ENCODE measurements at regions not wholly inside any gene's neighbourhood (a gene's known extent, or its start where the extent isn't known, plus 50 kb on each side); places are given as distances from the start of the nearest gene placed in this dataset.
"Not testable (repeated sequence)": the region's sequence is repeated elsewhere in the genome, so short reads cannot be mapped to it uniquely, and the experiment has no call there.

GRCh38 chrX:129161108-129161507 lies 362.2 kb downstream of the SMARCA1 start:
- FAIRE-seq, result no peak

GRCh38 chrX:129158505-129158904 lies 364.8 kb downstream of the SMARCA1 start:
- FAIRE-seq, result no peak

DNA sequence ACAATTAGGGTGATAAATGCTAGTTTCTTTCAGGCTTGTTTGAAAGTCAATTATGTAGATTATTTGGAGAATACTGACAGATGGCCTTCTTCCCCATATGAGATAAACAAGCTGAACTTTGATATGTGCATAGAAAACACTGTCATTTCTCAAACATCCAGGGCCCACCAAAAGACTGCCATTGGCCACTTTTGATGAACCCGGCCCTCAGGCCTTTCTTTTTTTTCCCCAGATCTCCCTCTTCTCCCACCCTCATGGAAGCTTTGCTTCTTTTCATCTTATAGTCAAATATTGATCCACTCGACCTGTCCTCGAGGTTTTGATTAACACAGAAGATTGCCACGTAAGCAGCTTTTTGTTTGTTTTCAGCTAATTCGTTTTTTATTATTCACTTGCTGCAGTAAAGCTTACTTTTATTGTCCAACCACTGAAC lies 377.4 kb downstream of the SMARCA1 start:
- FAIRE-seq, result no peak

- no peak for FAIRE-seq
Measured at GRCh38 chrX:129145385-129145784, 377.9 kb downstream of the SMARCA1 start.

DNA sequence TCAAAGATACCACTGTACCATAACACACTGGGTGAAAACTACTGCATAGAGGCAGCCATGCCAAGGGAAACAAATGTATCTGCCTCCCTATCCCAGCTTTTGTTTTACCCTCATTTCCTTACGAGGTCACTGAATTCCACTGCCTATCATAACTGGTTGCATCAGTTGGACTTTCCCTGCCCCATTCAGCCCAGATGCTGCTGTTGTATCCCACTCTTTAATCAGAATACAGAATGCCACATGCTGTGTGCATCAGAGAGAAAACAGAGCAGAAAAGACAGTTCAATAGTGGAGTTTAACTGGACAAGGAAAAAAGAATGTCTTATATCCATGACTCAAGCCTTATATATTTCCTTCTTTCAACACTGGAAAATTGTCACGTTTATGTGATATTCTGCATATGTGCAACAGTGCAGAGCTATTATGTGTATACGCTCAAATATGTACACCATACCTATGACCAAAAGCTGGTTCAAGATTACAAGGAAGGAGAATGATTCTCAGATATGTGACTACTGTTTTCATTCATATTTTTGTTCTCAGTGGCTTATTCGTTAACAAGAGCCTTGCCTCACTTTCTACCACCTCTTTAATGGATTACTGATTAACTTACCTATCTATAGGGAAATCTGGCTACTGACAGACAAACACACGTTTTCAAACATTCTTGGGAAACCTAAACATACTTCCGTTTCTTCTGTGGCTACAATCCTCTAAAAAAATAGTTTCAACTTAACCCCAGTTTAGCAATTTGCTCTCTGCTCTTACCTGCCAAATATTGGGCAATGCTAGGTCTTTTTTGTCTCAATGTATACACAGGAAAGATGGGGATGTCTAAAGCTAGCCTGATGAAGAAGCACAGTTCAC lies 378.9 kb downstream of the SMARCA1 start:
- no peak for FAIRE-seq

DNA sequence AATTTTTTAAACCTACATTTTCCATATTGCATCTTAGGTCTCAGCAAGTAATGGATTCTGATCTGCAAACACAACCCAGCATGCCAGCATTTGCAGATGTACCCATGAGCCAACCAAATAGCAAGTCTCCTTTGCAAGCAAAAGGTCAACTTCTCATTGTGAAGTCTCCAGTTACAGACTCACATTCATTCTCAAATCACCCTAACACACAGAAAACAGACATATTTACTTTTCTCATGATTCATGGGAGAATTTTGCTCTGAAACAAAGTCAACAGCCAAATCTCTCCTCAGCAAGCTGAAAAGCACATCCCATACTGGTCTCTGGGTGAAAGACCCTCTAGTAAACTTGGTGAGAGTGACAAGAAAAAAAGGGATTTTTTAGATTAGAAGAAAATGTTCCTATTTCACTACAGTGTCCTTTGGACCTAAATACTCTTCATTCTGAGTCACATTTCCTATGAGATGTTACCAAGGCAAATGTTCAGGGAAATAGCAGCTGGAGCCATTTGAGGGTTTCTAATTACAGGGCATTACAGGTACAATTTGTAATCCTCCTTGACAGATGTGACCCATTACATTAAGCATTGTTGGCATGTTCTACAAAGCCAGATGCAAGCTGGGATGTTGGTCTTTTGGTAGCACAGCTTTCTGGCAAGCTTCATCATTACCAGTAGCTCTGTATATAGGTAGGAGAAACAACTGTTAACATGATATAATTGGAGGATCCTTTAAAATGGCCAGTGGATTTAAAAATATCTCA lies 383.3 kb downstream of the SMARCA1 start:
- no peak for FAIRE-seq

DNA sequence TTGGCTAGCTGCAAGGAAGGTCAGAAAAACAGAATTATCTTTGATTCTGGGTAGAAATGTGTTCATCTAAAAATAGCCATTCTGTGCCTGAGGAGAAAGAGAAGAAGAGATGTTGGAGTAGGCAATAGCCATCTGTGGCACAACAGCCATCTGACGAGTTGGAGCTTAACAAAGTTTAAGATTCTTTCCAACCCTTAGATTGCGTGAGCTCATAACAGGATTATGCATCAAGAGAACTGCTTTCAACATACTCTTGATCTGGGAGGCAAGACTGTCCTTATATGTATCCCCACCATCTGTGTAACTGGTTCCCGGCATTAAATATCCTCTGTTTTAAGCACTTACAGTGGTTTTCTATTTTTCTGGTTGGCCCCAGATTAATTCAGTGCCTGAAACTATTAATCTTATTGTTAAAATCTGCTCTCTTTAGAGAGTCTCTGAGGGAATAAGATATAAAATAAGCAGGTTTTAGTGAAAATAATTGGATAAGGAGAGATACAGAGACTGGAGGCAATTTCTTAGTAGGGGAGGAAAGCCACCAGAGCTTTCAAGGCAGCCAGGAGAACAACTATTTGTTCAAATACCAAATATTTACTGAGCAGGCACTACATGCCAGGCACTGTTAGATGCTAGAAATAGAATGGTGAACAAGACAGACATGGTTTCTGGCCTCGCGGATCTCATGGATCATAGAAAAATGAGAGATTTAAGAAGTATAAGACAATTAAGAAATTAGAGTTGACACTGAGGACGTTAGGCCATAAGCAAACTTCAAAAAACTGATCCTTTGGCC lies 398.0 kb downstream of the SMARCA1 start:
- no peak for FAIRE-seq

- FAIRE-seq, result no peak
Measured at GRCh38 chrX:129123795-129124194, 399.5 kb downstream of the SMARCA1 start.

GRCh38 chrX:129116676-129117470 lies 406.4 kb downstream of the SMARCA1 start:
- no peak for FAIRE-seq

DNA sequence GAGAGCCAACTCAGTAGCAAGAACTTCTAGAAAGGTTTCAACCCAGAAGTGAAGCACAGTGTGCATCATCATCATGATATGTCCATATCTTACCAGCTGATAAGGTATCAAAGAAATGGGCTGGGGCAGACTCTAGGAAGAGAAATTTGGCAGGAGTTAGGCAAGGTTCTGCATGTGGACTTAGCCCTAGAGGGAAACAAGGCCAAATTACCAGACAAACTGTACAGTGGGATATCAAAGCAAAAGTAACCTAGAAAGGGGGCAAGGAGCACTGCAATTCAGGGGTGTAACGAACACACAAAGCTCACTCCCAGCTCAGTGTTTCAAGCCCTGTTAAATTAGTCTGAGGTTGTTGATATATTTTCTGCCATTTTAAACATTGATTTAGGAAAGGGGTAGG lies 407.4 kb downstream of the SMARCA1 start:
- FAIRE-seq, result no peak

GRCh38 chrX:129115104-129115503 lies 408.2 kb downstream of the SMARCA1 start:
- FAIRE-seq, result no peak

- FAIRE-seq, result no peak
Measured at GRCh38 chrX:129111081-129111798, 412.1 kb downstream of the SMARCA1 start.

DNA sequence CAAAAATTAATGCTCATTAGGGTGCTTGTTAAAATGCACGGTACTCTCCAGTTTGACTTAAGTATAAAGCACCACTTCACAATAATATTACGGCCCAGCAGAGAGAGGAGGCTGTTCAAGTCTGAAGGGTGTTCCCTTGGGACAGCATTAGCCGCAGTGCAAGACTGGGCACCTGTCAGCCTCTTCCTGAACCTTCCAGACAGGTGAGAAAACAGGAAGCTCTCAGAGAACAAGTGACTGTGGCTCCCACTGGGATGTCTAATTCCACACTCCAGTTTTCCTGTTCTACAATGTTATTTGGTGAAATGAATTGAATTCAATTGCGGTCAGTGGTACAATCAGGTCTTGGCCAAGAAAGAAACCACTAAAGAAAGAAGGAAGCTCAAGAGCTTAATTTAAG lies 414.4 kb downstream of the SMARCA1 start:
- no peak for FAIRE-seq

- no peak for FAIRE-seq
Measured at GRCh38 chrX:129099207-129099606, 424.1 kb downstream of the SMARCA1 start.

- no peak for FAIRE-seq
Measured at GRCh38 chrX:129097668-129098067, 425.6 kb downstream of the SMARCA1 start.

GRCh38 chrX:129093706-129094105 lies 429.6 kb downstream of the SMARCA1 start:
- no peak for FAIRE-seq

DNA sequence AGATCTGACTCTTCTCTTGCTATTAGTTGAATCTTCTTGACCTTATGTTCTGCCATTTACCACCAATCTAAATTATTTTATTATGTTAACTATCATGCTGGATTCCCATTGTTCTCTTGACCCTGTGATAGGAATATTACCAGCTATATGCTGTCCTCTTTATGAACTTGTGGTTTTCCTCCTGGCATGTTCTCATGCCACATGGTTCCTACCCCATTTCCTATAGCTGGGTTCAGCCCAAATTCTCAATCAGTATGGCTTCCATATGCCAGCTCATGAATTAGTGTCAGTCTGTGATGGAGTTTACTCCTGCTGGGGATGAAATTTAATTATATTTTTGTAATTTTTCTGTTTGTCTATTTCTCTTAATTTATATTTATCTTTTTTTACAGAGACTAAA lies 430.5 kb downstream of the SMARCA1 start:
- no peak for FAIRE-seq

GRCh38 chrX:129092242-129092641 lies 431.0 kb downstream of the SMARCA1 start:
- no peak for FAIRE-seq

DNA sequence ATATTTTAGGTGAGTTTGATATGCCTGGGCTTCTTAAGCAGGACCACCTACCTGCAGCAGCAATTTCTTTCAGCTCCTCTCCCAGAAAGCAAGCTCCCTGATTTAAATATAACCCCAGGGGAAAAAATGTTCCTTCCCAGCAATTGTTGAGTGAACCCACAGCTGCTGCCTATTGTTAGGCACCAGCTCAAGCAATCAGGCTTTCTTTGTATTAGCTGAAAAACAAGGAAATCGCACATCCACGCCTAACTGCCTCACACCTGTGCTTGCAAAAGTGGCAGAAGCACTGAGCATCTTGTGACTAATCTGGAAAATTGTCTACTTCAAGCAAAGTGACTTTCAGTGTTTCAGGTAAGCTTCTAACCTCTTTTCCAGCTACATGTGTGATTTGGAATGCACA lies 432.2 kb downstream of the SMARCA1 start:
- no peak for FAIRE-seq

- no peak for FAIRE-seq
Measured at GRCh38 chrX:129086802-129087201, 436.5 kb downstream of the SMARCA1 start.

GRCh38 chrX:129084291-129084690 lies 439.0 kb downstream of the SMARCA1 start:
- FAIRE-seq, result not testable (repeated sequence)

Measured in colon (tissue), 2 donors.